DOHH2 (cell line): ENCODE measurements at regions not wholly inside any gene's neighbourhood (a gene's known extent, or its start where the extent isn't known, plus 50 kb on each side); places are given as distances from the start of the nearest gene placed in this dataset.

Experiments
- CTCF ChIP-seq: fragments of 200-600 bp; sonication (generic); IDR thresholded peaks from one replicate; pipeline ENCODE4 v1.5.1; 2014; ENCODE audit warnings: antibody characterized with exemption, mild to moderate bottlenecking, low read depth, low read length; ENCODE audit not compliant: poor library complexity, severe bottlenecking
- EZH2phosphoT487 ChIP-seq: fragments of 200-600 bp; sonication (generic); IDR thresholded peaks from 2 replicates; pipeline ENCODE4 v1.6.1; 2017; ENCODE audit warnings: borderline replicate concordance, mild to moderate bottlenecking, antibody characterized with exemption, low read length, moderate library complexity, mixed read lengths

GRCh38 chr2:188203776-188204175 lies 87.9 kb upstream of the GULP1 start:
- TF ChIP-seq CTCF (no peak), EZH2phosphoT487 (no peak)
